Panc1 (cell line): ENCODE measurements at regions not wholly inside any gene's neighbourhood (a gene's known extent, or its start where the extent isn't known, plus 50 kb on each side); places are given as distances from the start of the nearest gene placed in this dataset.

Experiments used
- ATAC-seq: fragments of 200-7000 bp; cut with Tn5 transposase; 2 replicates; pipeline ENCODE4 v1.9.1; 2020; ENCODE audit warnings: mild to moderate bottlenecking, moderate library complexity
- BruUV-seq: library from RNA; stranded (reverse); fragments of 400-500 nt; replicated peaks from 2 replicates; lab custom pipeline; 2021; lab: Mats Ljungman, UMichigan
- CTCF ChIA-PET: fragments of 300-600 bp; sonication (Branson Sonifier 250); formaldehyde crosslinking; loops from one replicate; lab custom pipeline; 2022; ENCODE audit warnings: antibody characterized with exemption; lab: Charles Lee
- POLR2A ChIA-PET: fragments of 300-600 bp; sonication (Branson Sonifier 250); formaldehyde crosslinking; loops from one replicate; lab custom pipeline; 2022; ENCODE audit warnings: antibody characterized with exemption; lab: Charles Lee
- DNase-seq: peaks from one replicate; pipeline ENCODE4 v3.0.0-alpha.2; 2010; ENCODE audit warnings: low read depth, low spot score
- H3K27ac ChIP-seq: 2 replicates; pipeline ENCODE4 v1.5.1; 2011; ENCODE audit warnings: mild to moderate bottlenecking, low read length, inconsistent platforms
- H3K27me3 ChIP-seq: fragments of 200-500 bp; sonication (Bioruptor generic); 2 replicates; pipeline ENCODE4 v1.6.0; 2014; ENCODE audit warnings: low read length, inconsistent platforms; ENCODE audit not compliant: control insufficient read depth, insufficient read depth
- H3K36me3 ChIP-seq: fragments of 200-500 bp; sonication (Bioruptor generic); 2 replicates; pipeline ENCODE4 v1.5.1; 2014; ENCODE audit warnings: inconsistent platforms, mild to moderate bottlenecking, low read length, moderate library complexity; ENCODE audit not compliant: control insufficient read depth, insufficient read depth
- H3K4me1 ChIP-seq: 2 replicates; pipeline ENCODE4 v1.5.1; 2011; ENCODE audit warnings: inconsistent platforms, mild to moderate bottlenecking, low read length, moderate library complexity; ENCODE audit not compliant: control insufficient read depth, insufficient read depth
- H3K4me3 ChIP-seq, 2 experiments: 2 replicates each; pipeline ENCODE4 v1.5.1; 2011 to 2012; ENCODE audit warnings: low read depth in 2 of 2, low read length in 2 of 2, mild to moderate bottlenecking in 2 of 2, inconsistent platforms in 1 of 2, moderate library complexity in 1 of 2
- H3K9me3 ChIP-seq: fragments of 200-500 bp; sonication (Bioruptor generic); 2 replicates; pipeline ENCODE4 v1.5.1; 2014; ENCODE audit warnings: low read depth, mild to moderate bottlenecking, inconsistent platforms, low read length, moderate library complexity; ENCODE audit not compliant: control insufficient read depth, insufficient read depth
- POLR2AphosphoS5 ChIP-seq: IDR thresholded peaks from 2 replicates; pipeline ENCODE4 v1.6.1; 2012; ENCODE audit warnings: mild to moderate bottlenecking, low read depth, low read length, moderate library complexity
- SIN3A ChIP-seq: IDR thresholded peaks from 2 replicates; pipeline ENCODE4 v1.6.1; 2012; ENCODE audit warnings: low read depth, mild to moderate bottlenecking, low read length, moderate library complexity, borderline replicate concordance; ENCODE audit not compliant: insufficient read depth
- TCF7L2 ChIP-seq: IDR thresholded peaks from 2 replicates; pipeline ENCODE4 v1.6.1; 2011; ENCODE audit warnings: mild to moderate bottlenecking, low read depth, low read length, inconsistent platforms
- in situ Hi-C: cut with HindIII; loops from 2 replicates; pipeline ENCODE4 v1.10.0; 2016; ENCODE audit warnings: low sequenced_read_pairs, low pct_unique_long_range_greater_than_20kb
- intact Hi-C: fragments of 100-400 bp; cut with micrococcal nuclease; formaldehyde crosslinking; loops from one replicate; pipeline ENCODE4 v1.10.0; 2022; ENCODE audit not compliant: unreplicated experiment
- TF ChIP-seq, protein P1 (sequence below): fragments of 450-650 bp; IDR thresholded peaks from 2 replicates; pipeline ENCODE4 v1.5.1; 2017; ENCODE audit warnings: mild to moderate bottlenecking
- TF ChIP-seq, protein P2 (sequence below), 2 experiments: IDR thresholded peaks; 2 replicates each; pipeline ENCODE4 v1.6.1; 2011 to 2012; ENCODE audit warnings: low read depth in 2 of 2, control low read depth in 1 of 2, low read length in 1 of 2, mild to moderate bottlenecking in 1 of 2, moderate library complexity in 1 of 2; ENCODE audit not compliant: insufficient read depth in 1 of 2

DNA sequence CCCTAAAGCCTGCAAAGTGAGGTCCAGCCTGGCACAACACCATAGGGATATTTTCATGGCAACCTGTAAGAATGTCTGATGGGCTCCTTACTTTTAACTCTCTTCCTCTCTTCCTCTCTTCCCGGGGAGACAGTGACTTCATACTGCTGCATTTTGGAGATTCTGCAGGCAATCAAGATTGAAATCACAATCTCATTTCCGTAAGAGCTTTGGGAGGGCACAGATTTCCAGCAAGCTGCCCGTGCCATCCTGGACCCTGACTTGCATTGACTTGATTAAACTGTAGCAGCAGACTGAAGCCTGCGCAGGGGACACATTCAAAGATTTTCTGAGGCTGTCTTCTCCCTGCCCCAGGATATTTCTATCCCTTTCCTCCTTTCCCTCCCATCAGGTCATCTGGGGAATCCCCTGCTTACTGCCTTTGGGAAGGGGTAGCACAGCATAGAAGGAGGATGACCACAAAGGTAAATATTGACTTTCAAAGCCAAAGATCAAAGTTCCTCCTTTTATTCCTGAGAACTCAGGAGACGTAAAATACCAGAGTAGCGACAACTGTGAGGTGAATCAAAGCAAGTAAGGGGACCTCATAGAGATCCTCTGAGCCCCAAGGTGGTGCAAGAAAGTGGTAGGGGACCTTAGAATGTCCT, 504.0 kb upstream of the ARID1B start:
- POLR2A ChIA-PET: no interaction called here
- intact Hi-C loops: no loop called here

GRCh38 chr6:156269751-156270369, 507.3 kb upstream of the ARID1B start:
- no peaks in the 10 kb centered on the region for H3K36me3 ChIP-seq
- H3K4me3 ChIP-seq: no peak overlapping the region
- no peak overlapping the region for H3K27ac ChIP-seq
- intact Hi-C loops (no loop called here), in situ Hi-C loops (no loop called here)
- ChIA-PET POLR2A (no interaction called here), CTCF (no interaction called here)
- H3K27me3 ChIP-seq: no peaks in the 10 kb centered on the region
- DNase-seq: no peak
- BruUV-seq: no TSS peak
- no peaks in the 10 kb centered on the region; the same call in 1 of the 2 replicates for H3K9me3 ChIP-seq
- no peaks in the 10 kb centered on the region for H3K4me1 ChIP-seq
- ATAC-seq: no peak
- no peak for TF ChIP-seq SIN3A
- TF ChIP-seq, protein P1, sequence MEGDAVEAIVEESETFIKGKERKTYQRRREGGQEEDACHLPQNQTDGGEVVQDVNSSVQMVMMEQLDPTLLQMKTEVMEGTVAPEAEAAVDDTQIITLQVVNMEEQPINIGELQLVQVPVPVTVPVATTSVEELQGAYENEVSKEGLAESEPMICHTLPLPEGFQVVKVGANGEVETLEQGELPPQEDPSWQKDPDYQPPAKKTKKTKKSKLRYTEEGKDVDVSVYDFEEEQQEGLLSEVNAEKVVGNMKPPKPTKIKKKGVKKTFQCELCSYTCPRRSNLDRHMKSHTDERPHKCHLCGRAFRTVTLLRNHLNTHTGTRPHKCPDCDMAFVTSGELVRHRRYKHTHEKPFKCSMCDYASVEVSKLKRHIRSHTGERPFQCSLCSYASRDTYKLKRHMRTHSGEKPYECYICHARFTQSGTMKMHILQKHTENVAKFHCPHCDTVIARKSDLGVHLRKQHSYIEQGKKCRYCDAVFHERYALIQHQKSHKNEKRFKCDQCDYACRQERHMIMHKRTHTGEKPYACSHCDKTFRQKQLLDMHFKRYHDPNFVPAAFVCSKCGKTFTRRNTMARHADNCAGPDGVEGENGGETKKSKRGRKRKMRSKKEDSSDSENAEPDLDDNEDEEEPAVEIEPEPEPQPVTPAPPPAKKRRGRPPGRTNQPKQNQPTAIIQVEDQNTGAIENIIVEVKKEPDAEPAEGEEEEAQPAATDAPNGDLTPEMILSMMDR: no peak
- no peak for TF ChIP-seq POLR2AphosphoS5
- TF ChIP-seq TCF7L2: no peak
- TF ChIP-seq, protein P2, sequence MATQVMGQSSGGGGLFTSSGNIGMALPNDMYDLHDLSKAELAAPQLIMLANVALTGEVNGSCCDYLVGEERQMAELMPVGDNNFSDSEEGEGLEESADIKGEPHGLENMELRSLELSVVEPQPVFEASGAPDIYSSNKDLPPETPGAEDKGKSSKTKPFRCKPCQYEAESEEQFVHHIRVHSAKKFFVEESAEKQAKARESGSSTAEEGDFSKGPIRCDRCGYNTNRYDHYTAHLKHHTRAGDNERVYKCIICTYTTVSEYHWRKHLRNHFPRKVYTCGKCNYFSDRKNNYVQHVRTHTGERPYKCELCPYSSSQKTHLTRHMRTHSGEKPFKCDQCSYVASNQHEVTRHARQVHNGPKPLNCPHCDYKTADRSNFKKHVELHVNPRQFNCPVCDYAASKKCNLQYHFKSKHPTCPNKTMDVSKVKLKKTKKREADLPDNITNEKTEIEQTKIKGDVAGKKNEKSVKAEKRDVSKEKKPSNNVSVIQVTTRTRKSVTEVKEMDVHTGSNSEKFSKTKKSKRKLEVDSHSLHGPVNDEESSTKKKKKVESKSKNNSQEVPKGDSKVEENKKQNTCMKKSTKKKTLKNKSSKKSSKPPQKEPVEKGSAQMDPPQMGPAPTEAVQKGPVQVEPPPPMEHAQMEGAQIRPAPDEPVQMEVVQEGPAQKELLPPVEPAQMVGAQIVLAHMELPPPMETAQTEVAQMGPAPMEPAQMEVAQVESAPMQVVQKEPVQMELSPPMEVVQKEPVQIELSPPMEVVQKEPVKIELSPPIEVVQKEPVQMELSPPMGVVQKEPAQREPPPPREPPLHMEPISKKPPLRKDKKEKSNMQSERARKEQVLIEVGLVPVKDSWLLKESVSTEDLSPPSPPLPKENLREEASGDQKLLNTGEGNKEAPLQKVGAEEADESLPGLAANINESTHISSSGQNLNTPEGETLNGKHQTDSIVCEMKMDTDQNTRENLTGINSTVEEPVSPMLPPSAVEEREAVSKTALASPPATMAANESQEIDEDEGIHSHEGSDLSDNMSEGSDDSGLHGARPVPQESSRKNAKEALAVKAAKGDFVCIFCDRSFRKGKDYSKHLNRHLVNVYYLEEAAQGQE (IDR thresholded peaks at IDR 0.05; ENCODE audit: insufficient read depth in 1 of 2, low read depth in 2 of 2, low read length in 1 of 2): no peak

More for the DNA sequence above, 504.0 kb upstream of the ARID1B start:
- no peak for ATAC-seq
- in situ Hi-C loops: no loop called here
- DNase-seq: no peak
- Histone ChIP-seq H3K36me3 (no peaks in the 10 kb centered on the region), H3K27me3 (no peaks in the 10 kb centered on the region), H3K27ac (no peak overlapping the region), H3K9me3 (no peaks in the 10 kb centered on the region), H3K4me3 (no peak overlapping the region), H3K4me1 (no peaks in the 10 kb centered on the region)
- CTCF ChIA-PET: no interaction called here
- BruUV-seq: no TSS peak
- TF ChIP-seq POLR2AphosphoS5: no peak
- TF ChIP-seq, protein P2 (IDR thresholded peaks at IDR 0.05; ENCODE audit: insufficient read depth in 1 of 2, low read depth in 2 of 2, low read length in 1 of 2): no peak
- TF ChIP-seq TCF7L2: no peak
- TF ChIP-seq, protein P1: no peak
- no peak for TF ChIP-seq SIN3A
